ENCODE measurements at regions not wholly inside any gene's neighbourhood (a gene's known extent, or its start where the extent isn't known, plus 50 kb on each side); places are given as distances from the start of the nearest gene placed in this dataset.

DNA sequence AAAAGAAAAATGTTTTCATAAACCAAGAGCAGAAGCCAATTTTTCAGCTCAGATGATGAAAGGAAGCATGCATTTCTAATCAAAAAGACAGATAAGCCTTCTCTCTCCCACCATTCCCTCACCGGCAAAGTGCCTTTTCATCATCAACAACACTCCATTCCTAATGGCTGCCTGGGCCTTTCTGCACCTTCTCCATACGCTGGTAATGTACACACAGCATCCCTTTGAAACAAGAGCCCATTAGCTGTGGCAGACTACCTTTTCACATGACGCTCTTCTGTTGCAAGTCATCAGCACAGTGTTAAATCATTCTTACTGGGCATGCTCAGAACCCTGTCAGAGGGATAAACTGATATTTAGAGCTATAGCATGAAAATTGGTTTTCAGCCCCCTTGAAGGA is 408.9 kb downstream of the MEIS1 start:
- no peak overlapping the region for H3K4me3 ChIP-seq (ENCODE audit: low read depth, low read length)

DNA sequence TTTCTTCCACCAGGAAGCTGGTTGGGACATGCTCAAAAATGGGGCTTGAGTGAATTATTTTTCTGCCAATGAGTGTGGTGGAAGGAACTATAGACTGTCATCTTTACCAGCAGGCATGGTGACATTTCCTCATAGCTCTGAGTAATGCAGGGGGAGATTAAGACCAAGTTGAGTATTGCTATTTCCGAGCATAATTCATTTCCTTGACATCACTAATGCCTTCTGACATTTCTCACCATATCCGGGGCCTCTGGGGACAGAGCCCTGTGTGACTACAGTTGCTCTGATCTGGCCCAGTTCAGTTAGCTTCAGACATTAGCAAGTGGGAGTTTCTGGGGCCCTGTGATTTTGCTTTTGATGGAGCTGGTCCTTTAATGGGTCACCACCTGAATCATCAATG is 410.4 kb downstream of the MEIS1 start:
- H3K4me3 ChIP-seq (ENCODE audit: low read depth, low read length) = no peak overlapping the region

DNA sequence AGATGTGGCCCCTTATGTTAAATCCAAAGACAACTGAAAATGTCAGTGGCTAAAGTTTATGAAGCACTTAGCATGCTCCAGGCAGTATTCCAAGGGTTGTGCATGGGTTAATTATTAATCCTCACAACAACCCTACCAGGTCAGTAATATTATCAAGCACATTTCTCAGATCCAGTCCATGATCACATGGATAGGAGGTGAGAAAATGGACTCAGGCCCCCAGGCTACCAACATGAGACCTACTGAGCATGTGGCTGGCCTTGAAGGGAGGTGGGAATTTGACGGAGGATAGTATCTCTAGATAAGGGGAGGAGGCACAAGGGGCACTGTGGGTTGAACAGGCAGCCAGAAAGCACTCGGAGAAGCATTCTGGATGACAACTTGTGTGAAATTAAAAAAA is 412.0 kb downstream of the MEIS1 start:
- no peak overlapping the region for H3K4me3 ChIP-seq (ENCODE audit: low read depth, low read length)

DNA sequence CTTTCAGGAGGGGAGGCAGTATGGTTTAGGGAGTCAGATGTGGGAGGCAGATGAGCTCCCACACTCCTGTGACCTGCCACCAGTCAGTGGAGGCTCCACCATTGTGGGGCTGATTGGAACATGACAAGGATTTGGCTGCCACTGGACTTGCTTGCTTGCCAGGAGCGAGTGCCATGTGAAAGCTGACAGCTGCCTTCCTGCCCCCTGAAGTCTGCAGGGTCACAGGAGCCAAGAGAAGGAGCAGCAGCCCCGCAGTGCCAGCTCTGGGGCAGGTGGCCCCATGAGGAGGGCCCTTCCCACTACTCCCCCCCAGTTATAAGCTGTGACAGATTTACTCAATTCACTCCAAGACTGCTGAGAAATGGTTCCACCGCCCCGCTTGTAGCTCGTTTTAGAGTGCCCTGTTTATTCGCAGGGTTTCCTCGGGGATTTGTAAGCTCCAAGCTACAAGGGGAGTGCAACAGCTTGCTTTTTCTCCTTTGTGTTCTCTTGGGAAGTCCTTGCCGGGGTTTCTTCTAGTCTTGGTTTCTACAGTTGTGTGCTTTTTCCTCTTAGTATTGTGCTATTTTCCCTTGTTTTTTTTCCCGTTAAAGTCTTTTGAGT is 414.3 kb downstream of the MEIS1 start:
- no peak overlapping the region for H3K4me3 ChIP-seq (ENCODE audit: low read depth, low read length)

DNA sequence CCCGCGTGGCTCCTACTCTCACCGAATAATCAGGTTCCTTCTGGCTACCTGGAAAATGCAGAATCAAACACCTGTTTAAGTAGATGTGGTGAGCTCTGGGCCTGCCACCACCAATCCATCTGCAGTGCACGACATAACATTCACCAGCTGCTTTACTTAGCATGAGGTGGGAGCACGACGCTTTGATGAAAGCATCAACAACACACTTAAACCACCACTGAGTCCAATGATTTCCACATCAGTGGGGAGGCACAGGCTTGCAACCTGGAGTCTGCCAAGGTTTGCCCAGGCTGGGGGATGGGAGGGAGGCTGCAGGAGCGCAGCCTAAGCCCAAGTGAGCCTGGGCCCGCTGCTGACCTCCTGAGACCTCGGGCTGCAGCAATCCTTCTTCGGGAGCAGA is 415.5 kb downstream of the MEIS1 start:
- no peak overlapping the region for H3K4me3 ChIP-seq (ENCODE audit: low read depth, low read length)

DNA sequence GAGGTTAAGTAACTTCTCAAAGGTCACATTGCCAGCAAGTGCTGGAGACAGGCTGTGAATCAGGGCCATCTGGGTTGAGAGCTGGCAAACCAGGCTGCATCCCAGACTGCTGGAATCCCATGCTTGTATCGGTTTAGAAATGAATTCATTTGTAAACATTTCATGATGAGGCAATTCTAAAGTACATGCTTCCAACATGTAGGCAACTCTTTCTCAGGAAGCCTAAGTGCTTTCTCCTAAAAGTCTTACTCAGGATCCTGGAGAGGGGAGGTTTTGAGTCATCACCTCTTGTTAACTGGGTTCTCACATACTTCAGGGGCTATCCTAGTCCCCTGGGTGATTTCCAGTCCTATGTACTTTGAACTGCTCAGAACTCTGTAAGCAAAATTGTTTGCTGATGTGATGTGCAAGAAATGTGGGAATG is 416.5 kb downstream of the MEIS1 start:
- no peak overlapping the region for H3K4me3 ChIP-seq (ENCODE audit: low read depth, low read length)

DNA sequence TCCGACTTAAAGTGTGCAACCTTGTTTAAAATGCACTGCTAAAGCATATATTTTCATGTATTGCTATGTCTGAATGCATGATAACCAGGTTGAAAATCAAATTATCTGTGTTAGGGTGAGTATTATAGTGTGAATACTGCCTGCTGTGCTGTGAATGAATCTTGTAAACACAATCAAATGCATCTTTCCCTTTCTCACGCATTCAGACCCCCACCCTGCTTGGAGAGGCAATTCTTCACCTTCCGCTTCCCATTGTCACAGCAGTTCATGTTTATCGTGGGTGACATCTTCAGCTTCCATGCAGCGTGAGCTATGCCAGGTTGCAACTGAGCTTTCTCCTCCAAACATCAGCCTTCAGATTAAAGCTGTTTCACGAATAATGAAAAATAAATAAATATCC is 418.0 kb downstream of the MEIS1 start:
- no peak overlapping the region for H3K4me3 ChIP-seq (ENCODE audit: low read depth, low read length)

DNA sequence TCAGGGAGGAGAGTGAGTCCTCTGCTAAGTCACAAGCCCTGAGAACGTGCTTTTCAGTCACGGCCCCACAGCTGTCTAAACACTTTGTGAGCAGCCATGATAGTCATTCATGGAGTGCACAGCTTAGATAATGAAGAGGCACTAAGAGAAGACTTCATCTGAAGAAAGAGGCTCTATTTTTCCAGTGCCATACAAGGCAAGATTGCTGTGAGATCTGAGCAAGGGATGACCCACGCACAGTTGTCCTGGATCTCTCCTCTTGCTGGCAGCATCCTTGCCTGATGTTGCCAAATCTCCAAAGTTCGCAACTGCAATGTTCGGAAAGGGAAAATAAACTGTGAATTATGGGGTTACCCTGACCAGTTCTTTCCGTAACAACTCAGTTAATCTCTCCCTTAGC is 418.7 kb downstream of the MEIS1 start:
- H3K4me3 ChIP-seq (ENCODE audit: low read depth, low read length) = no peak overlapping the region

DNA sequence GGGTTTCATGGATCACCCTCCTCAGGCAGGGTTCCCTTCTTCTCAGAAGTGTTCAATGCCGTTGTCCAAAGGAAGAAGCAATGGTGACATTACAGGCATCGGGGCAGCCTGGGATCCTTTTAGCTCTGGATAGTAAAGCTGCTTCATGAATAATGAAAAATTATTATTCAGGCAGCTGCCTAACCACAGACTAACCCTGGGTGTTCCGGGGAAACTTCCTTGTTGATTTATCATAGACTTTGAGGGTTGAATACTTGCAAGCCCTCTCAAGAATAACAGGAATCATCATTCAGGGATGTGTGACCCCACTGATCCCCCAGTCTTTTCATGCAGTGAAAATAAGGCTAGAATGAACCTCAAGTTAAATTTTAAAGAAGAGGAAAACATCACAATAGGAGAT is 419.4 kb downstream of the MEIS1 start:
- no peak overlapping the region for H3K4me3 ChIP-seq (ENCODE audit: low read depth, low read length)

DNA sequence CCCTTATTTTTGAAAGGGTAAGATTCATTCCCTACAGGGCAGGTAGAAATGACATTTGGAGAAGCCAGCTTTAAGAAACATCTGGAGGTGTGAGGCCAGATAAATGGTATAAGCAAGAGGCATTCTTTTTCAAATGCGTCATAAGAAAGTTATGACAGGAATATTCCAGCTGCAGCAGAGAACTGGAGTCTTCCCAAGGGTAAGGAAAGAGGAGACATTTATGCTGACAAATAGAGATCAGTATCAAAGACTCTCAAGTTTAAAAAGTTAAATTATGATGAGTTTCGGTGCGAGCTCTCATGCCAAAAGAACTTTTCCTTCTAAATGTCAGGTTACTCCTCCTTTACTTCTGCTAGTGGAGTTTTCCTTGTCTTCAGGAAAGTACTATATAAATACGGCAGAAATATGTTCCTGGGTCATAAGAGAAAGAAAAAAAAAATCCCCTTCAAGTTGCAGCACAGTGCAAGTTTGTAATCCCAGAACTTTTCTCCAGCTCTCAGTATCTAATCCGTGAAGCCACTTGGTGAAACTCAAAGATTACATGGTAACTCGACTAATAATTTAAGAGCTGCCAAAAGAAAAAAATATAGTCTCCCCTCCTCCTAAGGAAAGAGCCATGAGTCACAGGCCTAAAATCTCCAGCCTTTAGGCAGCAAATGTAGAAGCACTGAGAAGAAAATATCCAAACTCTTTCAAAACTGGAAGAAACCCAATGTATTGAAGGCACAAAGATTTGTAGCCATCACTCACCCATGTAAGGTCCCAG is 428.1 kb downstream of the MEIS1 start:
- no peak overlapping the region for H3K4me3 ChIP-seq (ENCODE audit: low read depth, low read length)

DNA sequence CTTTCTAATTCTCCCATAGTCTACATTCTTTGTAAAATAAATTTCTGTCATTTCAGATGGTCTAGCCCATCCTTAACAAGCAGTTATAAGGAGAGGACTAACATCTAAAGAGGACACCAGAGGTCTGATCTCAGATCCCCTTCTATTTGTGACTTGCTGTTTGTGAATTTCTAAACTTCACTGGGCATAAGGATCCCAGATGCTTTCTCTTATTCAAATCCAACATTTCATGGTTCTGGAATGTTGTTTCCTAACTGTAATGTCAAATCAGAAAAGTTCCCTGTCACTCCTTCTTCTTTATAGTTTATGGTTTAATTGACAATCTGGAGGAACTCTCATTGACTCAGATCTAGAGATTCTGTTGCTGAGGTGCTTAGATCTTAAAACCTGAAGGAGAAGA is 430.2 kb downstream of the MEIS1 start:
- H3K4me3 ChIP-seq (ENCODE audit: low read depth, low read length) = no peak overlapping the region

DNA sequence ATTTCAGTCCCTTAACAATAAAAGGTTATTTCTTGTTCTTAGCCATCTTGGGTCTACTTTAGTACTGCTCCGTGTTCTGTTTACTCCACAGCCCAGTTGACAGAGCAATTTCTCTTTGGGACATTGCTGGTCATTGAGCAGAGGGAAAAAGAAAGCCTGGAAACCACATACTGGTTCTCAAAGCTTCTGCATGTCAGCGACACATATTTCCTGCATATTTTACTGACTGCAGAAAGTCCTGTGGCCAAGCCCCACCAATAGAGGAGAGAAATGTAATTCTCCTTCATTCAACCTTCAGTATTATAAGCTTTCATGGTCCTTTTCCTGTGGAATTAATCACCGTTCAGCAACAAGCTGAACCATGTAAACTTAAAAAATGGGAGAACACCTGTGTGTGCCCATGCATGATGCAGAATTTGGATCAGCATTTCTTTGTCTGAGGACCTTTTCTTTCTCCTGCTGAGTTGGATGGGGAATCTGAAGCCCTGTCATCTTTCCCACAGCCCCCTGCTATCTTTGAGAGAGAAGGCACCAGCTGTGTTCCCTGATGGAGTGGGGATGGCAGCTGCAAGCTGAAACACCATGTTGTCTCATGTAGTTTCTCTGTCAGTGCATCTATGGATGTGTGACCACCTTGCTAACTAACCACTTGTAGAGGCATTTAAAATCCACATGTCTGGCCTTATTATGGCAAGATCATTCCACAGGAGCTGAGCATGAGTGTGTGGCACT is 431.6 kb downstream of the MEIS1 start:
- H3K4me3 ChIP-seq (ENCODE audit: low read depth, low read length) = no peak overlapping the region

DNA sequence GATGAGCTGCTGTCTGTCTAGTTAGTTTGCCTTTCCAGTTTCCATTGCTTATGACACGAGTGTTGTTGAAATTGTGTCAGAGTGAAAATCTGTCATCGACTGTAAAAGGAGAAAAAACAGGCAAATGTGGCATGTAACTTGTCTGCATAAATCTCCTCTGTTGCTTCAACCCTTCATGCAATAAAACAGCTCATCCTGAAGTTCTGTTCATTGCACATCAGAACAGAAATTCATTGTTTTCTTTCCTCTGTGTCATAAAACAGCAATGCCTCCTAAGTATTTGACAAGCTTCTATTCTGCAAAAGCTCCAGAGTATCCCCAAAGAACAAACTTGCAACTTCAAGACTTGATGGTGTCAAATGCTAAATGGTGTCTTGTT is 432.1 kb downstream of the MEIS1 start:
- H3K4me3 ChIP-seq (ENCODE audit: low read depth, low read length) = no peak overlapping the region

DNA sequence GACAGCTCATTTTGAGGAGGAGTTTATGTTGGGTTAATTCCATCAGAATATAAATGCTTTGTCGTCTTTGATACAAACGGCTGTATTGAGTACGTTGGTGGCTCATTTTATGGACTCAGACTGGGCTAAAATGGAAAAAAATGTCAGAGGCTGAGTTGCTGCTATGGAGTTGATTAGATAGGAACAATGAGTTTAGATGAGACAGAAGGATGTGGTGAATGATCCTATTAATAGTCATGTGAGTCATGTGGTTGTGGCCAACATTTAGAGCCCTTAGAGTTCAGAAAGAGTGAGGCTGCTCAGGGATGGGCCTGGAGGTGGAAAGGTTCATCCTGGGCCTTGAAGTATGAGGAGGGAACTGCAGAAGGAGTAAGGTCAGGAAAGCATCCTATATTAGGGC is 434.2 kb downstream of the MEIS1 start:
- no peak overlapping the region for H3K4me3 ChIP-seq (ENCODE audit: low read depth, low read length)

DNA sequence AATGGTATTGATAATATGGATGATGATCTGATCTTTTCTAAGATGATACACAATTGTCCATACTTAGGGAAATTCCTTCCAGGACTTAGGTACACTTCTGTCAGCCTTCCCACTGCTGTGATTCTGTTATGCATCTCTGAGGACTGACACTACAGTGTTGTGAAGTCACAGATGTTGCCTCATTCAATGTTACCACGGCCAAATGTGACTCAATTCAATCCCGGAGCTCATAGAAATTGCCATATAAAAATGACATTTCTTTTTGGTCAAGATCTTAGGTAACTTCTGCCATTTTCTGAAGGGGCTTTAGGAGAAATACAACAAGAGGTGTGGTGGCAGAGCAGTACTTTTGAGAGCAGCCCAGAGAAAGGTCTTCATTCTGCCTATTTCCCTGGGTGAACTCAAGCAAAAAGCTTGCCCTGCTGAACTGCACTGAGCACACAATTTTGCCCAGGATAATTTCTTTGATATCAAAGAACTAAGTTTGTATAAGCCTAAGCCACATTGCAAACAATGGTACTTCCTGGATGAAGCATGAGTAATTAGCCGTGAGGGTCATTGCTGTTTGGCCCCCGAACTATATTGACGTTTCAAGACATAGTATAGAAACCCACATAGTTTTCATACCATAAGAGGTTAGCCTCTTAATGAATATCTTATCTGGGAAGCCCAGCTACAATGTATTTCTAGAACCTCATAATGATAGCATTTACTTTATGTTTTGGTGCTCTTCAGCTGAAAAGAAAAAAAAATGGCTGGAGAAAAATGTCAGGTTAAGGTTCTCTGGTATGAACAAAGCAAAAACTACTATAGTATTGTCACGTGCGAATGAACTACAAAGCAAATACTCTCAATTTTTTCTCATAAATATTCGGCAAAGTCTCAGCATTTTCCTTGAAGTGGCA is 437.4 kb downstream of the MEIS1 start:
- H3K4me3 ChIP-seq (ENCODE audit: low read depth, low read length) = no peak overlapping the region

DNA sequence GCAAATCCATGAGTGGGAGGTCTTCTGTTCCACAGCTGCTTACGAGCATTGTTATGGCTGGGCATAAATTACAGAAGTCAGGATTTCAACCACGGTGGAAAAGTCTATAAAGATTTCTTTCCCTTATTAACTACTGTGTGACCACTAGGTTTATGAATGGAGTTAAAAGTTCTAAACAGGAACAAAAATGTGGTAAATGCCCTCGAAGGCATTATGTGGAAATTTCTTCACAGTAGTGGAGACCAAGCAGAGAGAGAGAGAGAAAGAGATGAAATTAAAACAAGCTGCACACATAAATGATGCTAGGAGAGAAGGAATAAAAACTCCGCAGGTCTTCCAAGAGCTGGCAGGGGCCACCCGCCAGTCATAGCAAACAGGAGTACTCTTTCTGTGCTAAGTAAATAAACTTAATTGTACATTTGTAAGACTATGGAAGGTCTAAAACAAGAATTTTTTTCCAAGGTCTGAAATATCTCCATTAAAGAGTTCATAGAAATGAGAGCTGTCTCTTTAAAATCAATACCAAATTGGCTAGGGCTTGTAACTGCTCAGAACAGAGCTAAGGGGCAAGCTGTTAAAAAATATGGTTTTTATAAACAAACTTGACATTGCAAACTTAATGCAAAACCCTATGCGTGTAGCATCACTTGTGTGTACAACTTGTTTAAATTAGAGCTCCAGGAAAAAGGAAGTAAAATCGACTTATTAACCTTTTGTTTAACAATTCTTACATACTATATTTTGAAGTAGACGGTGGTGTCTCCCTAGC is 438.2 kb downstream of the MEIS1 start:
- no peak overlapping the region for H3K4me3 ChIP-seq (ENCODE audit: low read depth, low read length)

DNA sequence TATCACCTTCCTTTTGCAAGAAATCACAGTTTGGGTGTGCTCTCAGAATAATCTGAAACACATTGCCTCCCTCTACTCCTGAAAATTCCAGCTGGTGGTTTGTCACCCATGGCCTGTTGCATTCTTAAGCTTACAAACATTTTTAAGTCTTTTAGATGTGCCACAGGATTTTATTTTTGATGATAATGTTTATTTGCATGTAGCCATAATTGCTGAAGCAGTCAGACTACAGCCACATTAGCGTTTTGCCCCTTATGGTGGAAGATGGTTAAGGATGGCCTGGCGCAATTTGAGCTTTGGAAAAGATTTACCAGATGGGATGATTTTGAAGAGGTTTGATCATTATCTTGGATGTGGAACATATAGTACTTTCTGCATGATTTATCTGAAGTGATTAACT is 439.5 kb downstream of the MEIS1 start:
- H3K4me3 ChIP-seq (ENCODE audit: low read depth, low read length) = no peak overlapping the region

DNA sequence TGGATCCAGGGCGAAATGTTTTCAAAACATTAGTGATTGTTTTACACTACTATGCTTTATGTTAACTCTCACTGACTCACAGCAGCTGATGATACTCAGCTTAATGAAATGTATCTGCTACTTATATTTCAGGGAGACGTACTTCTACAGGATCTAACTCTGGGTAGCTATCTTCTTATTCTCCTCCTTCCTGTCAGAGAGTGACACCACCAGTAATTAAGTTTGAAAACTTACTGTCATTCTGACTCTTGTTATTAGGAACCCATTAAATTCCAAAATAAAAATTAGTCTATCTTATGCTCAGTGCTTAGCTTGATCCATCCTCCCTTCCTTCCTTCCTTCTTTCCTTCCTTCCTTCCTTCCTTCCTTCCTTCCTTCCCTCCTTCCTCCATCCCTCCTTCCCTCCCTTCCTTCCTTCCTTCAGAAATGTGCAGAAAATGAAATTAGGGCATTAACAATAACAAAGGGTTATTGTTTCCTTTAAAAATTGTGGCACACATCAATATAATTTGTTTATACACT is 441.1 kb downstream of the MEIS1 start:
- H3K4me3 ChIP-seq (ENCODE audit: low read depth, low read length) = no peak overlapping the region

DNA sequence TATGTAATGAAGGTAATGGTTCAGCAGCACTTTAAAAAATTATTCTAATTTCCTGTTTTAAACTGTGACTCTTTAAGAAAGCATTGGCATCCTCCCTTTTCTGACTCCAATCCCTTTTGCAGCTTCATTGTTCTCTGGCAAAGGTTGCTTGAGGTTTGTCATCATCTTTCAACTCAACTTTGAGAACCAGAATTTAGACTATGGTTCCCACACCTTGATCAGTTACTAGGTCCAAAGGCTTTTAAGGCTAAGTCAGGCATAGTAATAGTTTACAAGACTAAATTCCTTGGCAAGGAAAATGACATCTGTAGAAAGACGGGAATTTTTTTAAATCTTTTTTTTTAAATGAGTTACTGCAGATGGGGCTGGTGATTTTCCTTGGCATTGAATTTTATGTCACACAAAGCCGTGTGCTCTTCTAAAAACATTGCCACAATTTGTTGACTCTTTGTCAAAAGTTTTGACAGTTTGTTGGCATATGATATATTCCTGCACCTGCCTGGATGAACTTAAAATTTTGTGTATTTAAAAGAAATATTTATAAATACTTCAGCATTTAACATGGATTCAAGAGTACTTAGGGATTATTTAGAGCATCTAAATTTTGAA is 451.0 kb downstream of the MEIS1 start:
- no peak overlapping the region for H3K4me3 ChIP-seq (ENCODE audit: low read depth, low read length)

DNA sequence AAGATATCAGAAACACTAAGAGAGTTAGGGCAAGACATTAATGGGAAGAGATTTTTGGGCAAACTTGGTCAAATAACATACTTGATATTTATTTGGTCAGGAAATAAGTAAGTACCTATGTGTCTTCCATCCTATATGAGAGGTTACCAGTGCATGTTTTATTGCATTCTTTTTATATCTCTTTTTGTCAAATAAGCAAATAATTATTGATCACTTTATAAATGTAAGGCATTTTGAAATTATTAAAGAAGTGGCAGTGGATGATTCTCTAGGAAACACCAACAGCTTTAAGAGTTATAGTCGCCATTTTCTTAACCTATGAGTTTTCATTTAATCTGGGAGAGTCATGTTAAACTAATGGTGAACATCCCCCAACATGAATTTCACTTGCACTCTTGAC is 453.3 kb downstream of the MEIS1 start:
- H3K4me3 ChIP-seq (ENCODE audit: low read depth, low read length) = no peak overlapping the region
